HG03064 (cell line): ENCODE measurements at regions not wholly inside any gene's neighbourhood (a gene's known extent, or its start where the extent isn't known, plus 50 kb on each side); places are given as distances from the start of the nearest gene placed in this dataset.

Source experiments
- ATAC-seq: cut with Tn5 transposase; IDR thresholded peaks from one replicate; pipeline ENCODE4 v1.9.1; 2021; ENCODE audit warnings: low read depth; ENCODE audit not compliant: unreplicated experiment

- ATAC-seq: peak; percentile 21
Observed at GRCh38 chr15:70318594-70319465, 221.1 kb upstream of the TLE3 start.

- ATAC-seq: no peak
Observed at GRCh38 chr15:70316059-70316600, 218.4 kb upstream of the TLE3 start.

DNA sequence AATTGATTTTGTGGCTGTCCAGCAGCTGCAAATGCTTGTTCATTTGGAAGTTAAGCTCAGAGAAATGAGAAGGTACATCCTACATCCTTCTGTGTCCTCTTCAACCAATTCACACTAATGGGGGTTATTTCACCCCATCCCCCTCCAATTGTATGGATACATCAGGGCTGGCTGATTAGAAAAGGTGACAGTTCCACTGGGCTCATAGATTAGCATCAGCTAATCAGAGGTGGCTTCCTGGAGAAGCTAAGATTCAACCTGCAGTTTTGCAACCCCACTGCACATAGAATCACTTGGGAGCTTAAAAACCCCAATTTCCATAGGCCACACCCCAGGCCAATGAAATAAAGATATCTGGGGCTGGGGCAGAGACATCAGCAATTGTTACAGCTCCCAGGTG, 217.7 kb upstream of the TLE3 start:
- no peak for ATAC-seq

DNA sequence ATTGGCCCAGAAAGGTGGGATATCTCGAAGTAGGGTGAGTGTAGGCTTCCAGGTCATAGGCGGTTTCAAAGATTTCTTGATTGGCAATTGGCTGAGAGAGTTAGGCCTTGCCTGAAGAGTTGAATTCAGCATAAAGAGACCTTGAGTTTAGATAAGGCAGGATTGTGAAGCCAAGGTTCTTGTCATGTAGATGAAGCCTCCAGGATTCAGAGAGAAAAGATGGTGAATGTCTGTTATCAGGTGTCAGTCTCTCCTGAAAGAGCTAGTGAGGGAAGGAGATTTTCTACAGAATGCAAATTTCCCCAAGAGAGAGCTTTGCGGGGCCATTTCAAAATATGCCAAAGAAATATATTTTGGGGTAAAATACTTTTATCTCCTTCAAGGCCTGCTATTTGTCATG, 217.0 kb upstream of the TLE3 start:
- ATAC-seq: no peak

DNA sequence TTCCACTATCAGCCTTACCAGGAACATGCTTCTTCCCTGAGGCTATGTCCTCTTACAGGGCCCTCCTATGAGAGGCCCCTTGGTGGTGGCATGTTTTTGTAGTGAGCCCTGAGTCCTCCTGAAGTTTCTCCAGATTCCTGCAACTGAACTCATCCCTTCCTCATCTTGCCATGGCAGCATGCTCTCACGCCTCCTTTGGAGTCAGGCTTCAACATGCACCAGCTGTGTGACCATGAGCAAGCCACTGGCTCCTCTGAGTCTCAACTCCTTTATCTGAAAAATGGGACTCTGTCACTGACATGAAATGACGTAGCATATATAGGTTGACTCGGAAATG, 216.3 kb upstream of the TLE3 start:
- no peak for ATAC-seq

DNA sequence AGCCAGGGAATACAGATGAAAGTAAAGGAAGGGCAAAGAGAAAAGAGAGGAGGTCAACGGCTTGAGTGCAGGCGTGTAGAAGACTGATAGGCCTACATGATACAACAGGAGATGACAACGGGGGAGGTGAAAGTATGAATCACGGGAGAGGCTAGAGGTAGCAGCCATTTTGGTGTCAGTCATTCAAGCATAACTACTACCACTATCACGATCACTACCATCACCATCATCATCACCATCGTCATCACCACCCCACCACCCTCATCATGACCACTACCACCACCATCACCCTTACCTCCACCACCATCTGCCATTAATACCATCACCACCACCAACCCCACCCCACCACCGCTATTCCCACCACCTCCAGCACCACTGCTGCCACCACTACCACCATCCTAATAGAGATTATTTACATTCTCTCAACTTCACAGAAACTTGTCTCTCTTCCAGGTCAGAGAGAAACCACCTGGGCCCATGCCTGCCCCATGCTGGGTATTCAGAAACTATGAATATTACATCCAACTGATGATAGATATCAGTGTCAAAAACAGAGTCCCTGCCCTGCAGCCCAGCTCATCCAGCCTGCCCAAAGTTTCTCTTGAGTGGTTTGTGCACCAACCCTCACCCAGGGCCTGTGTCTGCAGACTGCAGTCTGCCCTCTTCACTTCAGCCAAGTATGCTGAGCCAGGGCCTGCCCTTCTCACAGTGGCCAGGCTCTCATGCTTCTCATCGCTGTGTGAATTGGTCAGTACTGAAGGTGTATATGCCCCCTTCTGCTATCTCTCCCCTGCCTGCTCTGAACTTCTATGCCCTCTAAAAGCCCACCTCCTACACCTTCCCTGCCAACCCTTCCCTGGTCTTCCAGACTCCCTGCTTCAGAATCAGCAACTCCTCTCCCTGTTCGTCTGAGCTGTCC, 215.6 kb upstream of the TLE3 start:
- ATAC-seq: no peak

DNA sequence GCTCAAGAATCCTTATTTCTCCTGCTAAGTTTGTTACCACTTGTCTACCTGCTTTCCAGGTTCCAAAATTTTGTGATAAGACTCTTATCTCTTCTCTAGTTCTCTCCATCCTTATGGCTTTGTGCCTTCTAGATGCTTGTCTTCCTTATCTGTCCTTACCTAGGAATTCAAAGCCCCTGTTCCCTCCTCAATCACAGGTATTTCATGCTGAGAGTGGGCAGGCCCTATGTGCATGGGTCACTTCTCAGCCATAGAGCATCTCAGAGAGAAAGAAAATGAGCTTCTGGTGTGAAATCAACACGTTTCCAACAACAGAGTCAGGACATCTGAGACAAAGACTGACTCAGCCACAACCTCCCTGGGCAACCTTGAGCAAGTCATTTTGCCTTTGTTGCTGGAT, 214.1 kb upstream of the TLE3 start:
- no peak for ATAC-seq

- ATAC-seq: no peak
Observed at GRCh38 chr15:70309716-70310115, 212.0 kb upstream of the TLE3 start.

DNA sequence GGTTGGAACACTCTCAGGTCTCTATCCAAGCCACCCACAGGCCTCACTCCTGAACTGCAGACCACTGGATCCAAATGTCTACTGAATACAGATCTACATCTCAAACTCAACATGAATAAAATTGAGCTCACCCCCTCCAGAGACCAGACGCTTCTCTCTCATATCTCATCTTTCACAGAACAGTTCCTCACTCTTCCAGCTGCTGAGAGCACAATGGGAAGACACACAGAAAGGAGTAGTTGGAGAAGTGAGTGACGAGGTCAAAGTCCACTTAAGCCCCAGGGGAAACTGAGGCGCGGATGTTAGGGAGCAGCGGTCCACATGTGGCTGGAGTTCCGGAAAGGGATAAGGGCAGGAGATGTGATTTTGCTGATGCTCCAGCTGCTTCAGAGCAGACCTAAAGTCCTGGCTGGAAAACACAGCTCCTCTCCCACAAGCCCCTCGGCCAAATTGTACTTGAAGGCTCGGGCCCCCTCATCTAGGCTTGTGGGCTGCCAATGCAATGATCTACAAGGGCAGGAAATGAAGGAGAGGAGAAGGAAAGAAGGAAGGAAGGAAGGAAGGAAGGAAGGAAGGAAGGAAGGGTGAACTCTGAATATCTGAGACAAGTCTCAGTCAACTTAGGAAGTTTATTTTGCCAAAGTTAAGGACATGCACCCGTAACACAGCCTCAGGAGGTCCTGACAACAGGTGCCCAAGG, 211.2 kb upstream of the TLE3 start:
- ATAC-seq: no peak

- no peak for ATAC-seq
Observed at GRCh38 chr15:70308011-70308734, 210.5 kb upstream of the TLE3 start.

- ATAC-seq: no peak
Observed at GRCh38 chr15:70306582-70306981, 208.9 kb upstream of the TLE3 start.

DNA sequence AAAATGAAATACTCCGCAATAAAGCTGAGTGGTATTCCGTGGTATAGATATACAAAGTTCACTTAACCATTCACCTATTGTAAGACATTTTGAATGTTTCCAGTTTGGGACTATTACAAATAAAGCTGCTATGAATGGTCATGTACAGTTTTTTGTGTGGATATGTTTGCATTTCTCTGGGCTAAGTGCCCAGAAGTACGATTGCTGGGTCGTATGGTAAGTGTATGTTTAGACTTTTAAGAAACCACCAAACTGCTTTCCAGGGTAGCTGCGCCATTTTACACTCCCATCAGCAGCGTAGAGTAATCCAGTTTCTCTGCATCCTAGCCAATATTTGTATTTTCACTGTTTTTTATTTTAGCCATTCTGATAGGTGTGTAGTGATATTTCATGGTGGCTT, 208.4 kb upstream of the TLE3 start:
- ATAC-seq: no peak

GRCh38 chr15:70303981-70304380, 206.3 kb upstream of the TLE3 start:
- no peak for ATAC-seq

DNA sequence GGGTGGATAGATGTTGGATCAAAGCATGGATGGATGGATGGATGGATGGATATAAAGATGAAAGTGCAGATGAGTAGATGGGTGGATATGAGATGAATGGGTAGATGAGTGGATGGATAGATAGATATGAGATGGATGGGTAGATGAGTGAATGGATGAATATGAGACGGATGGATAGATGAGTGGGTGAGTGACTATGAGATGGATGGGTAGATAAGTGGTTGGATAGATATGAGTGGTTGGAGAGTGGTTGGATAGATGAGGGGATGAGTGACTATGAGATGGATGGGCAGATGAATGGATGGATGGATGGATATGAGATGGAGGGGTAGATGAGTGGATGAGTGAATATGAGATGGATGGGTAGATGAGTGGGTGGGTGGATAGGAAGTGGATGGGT, 204.6 kb upstream of the TLE3 start:
- no peak for ATAC-seq

DNA sequence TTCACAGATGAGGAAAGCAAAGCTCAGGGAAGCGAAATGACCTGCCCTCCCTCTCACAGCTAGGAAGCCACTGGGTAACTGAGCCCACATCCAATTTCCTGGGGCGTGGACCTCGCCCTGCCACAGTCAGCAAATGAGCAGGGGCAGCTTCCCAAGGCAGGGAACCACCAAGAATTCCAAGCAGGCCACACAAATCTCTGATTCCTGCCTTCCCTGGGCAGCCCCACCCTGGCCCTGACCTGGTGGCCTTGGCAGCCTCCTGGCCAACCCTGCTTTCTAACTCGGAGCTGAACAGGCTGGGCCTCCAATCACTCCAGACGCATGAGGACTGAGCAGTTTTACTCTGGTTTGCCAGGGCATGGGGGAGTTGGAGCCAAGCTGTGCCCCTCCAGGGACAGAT, 203.7 kb upstream of the TLE3 start:
- no peak for ATAC-seq

GRCh38 chr15:70299931-70300869, 202.5 kb upstream of the TLE3 start:
- ATAC-seq: peak; percentile 99

DNA sequence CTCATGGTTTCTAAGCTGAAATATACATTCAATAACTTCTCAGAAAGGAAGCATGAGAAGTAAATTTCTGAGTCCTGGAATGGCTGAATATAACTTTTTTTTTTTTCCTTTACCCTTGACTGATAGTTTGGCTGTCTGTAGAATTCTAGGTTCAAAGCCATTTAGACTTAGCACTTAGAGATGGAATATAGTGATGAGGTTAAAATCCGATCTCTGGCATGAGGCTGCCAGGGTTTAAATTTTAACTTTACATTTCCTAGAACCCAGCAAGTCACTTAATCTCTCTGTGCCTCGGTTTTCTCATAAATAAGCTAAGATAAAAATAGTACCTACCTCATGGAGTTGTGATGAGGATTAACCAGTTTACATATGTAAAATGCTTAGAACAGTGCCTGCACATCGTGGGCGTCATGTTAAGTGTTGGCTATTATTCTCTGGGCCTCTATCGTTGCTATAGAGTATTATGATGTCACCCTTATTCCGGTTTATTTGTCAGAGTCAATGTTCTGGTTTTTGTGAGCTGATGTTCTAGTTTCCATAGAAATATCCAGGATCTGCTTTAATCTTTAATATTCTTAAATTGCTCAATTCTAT, 199.8 kb upstream of the TLE3 start:
- ATAC-seq: no peak

DNA sequence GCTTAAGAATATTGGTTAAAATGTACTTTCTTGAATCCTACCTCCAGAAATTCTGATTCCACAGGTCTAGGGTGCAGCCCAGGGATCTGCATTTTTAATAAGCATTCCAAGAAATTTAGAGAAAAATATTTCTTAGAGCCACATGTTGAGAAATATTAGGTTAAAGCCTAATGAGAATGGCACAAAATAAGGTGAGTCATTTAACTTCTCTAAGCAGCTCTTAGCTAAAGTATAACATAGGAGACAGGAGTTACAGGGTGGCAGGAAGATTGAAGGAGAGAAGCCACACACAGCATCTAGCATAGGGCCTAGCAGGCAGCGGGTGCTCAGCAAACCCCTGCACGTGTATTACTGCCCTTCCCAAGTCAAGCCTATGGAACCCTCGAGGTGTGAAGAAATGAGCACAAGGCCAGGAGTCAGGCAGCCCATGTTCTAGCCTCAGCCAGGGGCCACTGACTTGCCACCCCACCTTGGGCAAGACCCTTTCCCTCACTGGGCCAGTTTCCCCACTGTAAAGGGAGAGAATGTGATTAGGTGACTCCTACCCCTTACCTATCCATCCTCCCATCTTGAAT, 197.1 kb upstream of the TLE3 start:
- no peak for ATAC-seq
